ENCODE measurements at regions not wholly inside any gene's neighbourhood (a gene's known extent, or its start where the extent isn't known, plus 50 kb on each side); places are given as distances from the start of the nearest gene placed in this dataset.
"Not testable (repeated sequence)": the region's sequence is repeated elsewhere in the genome, so short reads cannot be mapped to it uniquely, and the experiment has no call there.

DNA sequence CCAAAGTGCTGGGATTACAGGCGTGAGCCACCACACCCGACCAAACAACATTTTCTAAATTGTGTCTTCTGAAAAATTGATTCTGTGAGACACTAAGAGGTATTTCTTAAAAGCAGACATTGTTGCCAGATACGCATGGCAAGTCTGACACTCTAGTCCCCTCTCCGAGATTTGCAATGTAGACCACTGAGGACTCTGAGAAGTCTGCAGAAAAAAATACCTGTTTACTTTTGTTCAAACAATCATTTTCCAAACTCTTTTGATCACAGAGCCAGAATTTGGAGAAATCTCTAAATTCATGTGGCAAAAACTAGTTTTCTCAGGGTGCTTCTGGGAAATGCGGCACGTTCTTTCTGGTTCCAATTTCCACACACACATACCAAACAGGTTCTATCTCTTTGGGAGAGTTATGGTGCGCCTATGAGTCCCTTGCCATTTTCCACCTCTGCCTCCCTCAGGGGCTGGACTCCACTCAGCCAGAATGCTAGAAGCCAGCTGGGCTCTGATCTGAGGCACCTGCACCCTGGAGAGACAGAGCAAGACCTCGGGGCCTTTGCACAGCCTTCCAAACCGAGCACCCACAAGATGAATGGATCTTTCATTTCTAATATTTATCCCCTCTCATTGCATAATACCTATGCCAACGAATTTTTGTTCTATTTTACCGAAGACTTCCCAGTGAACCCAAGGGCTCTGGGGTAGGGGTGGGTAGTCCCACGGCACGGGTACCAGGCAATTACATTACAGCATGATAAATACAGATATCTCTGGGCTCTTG is 152.7 kb downstream of the MYCN start:
- H3K36me3 ChIP-seq (replicated peaks in 1 of 2), result no peaks in the 10 kb centered on the region
- no peak overlapping the region for H3K27ac ChIP-seq
- no peak for DNase-seq
- no peaks in the 10 kb centered on the region for H3K4me1 ChIP-seq (replicated peaks in 1 of 2)
- no peak for TF ChIP-seq POLR2A (IDR thresholded peaks at IDR 0.05)
- TF ChIP-seq, protein P1, sequence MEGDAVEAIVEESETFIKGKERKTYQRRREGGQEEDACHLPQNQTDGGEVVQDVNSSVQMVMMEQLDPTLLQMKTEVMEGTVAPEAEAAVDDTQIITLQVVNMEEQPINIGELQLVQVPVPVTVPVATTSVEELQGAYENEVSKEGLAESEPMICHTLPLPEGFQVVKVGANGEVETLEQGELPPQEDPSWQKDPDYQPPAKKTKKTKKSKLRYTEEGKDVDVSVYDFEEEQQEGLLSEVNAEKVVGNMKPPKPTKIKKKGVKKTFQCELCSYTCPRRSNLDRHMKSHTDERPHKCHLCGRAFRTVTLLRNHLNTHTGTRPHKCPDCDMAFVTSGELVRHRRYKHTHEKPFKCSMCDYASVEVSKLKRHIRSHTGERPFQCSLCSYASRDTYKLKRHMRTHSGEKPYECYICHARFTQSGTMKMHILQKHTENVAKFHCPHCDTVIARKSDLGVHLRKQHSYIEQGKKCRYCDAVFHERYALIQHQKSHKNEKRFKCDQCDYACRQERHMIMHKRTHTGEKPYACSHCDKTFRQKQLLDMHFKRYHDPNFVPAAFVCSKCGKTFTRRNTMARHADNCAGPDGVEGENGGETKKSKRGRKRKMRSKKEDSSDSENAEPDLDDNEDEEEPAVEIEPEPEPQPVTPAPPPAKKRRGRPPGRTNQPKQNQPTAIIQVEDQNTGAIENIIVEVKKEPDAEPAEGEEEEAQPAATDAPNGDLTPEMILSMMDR (IDR thresholded peaks at IDR 0.05), result no peak
- intact Hi-C loops (cut with DNase I), result no loop called here
- H3K4me3 ChIP-seq, result no peak overlapping the region
- no peaks in the 10 kb centered on the region for H3K9me3 ChIP-seq (replicated peaks in 1 of 3)
- WGBS, 4 donors, result 85 to 88% (median 86%) methylated on average over 13 of the region's 13 CpGs
- H3K27me3 ChIP-seq, result no peaks in the 10 kb centered on the region

DNA sequence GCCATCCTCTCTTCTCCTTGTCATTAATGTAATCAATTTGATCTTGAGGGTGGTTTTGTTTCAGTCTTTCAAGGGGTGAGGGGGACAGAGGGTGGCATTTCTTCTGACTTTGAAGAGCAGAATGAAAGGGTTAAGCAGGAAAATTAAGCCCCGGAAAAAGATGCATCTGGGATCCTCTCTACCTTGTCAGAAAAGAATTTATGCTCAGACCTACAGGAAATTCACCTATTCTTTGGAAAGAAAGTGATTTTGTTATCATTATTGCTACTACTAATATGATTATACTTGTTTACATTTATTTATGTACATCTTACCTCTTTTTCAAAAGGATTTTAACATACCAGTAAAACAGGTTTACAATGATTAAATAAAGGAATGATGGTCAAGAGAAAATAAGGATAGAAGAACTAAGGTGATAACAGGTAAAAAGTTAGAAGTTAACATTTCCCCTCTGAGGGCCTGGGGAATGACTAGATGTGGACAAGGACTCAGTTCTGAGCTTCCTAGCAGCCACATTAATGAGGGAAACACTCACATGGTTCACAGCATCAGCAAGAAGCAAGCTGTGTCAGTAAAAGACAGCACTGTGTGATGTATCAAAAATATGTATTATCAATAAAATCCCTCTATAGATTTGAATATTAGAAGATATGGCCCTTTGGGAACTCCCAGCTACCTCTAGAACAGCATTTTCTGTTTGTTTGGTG is 151.4 kb downstream of the MYCN start:
- DNase-seq, result no peak
- H3K27me3 ChIP-seq, result no peaks in the 10 kb centered on the region
- intact Hi-C loops (cut with DNase I), result no loop called here

DNA sequence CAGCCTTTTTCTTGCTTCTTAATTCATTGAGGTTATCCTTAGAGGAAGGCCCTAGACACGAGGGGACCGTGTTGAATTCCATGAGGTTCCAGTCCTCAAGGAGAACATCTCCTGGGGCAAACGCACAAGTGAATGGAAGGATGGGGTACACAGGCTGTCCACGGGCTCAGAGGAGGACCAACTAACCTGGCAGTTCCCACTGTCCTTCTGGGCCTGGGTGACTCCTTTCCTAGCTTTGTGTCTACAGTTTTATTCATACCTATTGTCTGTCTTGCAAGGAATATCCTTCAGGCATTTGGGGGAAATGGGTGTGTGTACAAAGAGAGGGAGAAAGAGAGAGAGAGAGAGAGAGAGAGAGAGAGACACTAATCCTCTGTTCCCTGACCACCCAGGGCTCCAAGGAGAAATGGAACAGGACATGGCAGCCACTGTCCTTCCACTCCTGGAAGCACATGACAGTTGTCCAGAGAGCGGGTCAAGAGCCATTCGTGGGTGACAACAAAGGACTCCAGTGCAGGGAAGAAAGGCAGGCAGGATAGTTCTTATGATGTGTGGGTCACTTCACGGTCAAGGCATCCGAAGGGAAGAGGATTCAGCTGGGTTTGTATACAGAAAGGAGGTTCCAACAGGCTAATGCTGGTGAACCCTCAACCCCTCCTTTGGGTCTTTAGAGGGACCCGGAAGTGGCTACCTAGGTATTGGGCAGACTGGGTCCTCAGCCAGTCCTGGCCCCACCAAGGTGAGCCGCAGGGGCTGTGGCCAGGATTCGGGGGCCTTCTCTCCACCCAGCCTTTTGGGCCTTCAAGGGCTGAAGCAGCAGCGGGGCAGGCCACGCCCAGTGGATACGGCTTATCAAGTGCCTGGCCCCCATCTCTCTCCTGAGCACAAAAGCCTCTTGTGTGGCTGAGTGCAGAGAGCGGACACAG is 150.6 kb downstream of the MYCN start:
- WGBS, 4 donors, result 91 to 96% (median 92%) methylated on average over 11 to 15 of the region's 15 CpGs
- Histone ChIP-seq H3K27me3 (no peaks in the 10 kb centered on the region), H3K36me3 (replicated peaks in 1 of 2) (no peaks in the 10 kb centered on the region), H3K27ac (no peak overlapping the region), H3K4me3 (no peak overlapping the region), H3K4me1 (replicated peaks in 1 of 2) (no peaks in the 10 kb centered on the region), H3K9me3 (replicated peaks in 1 of 3) (no peaks in the 10 kb centered on the region)
- intact Hi-C loops (cut with DNase I), result no loop called here
- TF ChIP-seq, protein P1 (IDR thresholded peaks at IDR 0.05), result no peak
- TF ChIP-seq POLR2A (IDR thresholded peaks at IDR 0.05), result no peak
- DNase-seq, result no peak

More for the DNA sequence above, 151.4 kb downstream of the MYCN start:
- WGBS, 4 donors, result 56 to 78% (median 65%) methylated on average over 1 of the region's 1 CpG
- TF ChIP-seq POLR2A (IDR thresholded peaks at IDR 0.05), result no peak
- TF ChIP-seq, protein P1 (IDR thresholded peaks at IDR 0.05), result no peak
- Histone ChIP-seq H3K27ac (no peak overlapping the region), H3K9me3 (replicated peaks in 1 of 3) (no peaks in the 10 kb centered on the region), H3K36me3 (replicated peaks in 1 of 2) (no peaks in the 10 kb centered on the region), H3K4me3 (no peak overlapping the region), H3K4me1 (replicated peaks in 1 of 2) (no peaks in the 10 kb centered on the region)

DNA sequence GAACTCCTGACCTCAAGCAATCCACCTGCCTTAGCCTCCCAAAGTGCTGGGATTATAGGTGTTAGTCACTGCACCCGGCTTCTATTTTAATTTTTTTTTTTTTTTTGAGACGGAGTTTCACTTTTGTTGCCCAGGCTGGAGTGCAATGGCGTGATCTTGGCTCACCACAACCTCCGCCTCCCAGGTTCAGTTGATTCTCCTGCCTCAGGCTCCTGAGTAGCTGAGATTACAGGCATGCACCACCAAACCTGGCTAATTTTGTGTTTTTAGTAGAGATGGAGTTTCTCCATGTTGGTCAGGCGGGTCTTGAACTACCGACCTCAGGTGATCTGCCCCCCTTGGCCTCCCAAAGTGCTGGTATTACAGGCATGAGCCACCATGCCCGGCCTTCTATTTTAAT is 149.1 kb downstream of the MYCN start:
- H3K27ac ChIP-seq; H3K4me1 ChIP-seq (replicated peaks in 1 of 2); H3K27me3 ChIP-seq; DNase-seq; H3K9me3 ChIP-seq (replicated peaks in 1 of 3); intact Hi-C loops (cut with DNase I); H3K4me3 ChIP-seq; H3K36me3 ChIP-seq (replicated peaks in 1 of 2): not testable (repeated sequence)
- WGBS, 4 donors, result 81 to 93% (median 89%) methylated on average over 6 to 7 of the region's 7 CpGs
